ENCODE measurements at regions not wholly inside any gene's neighbourhood (a gene's known extent, or its start where the extent isn't known, plus 50 kb on each side); places are given as distances from the start of the nearest gene placed in this dataset.

- TF ChIP-seq, protein P1, sequence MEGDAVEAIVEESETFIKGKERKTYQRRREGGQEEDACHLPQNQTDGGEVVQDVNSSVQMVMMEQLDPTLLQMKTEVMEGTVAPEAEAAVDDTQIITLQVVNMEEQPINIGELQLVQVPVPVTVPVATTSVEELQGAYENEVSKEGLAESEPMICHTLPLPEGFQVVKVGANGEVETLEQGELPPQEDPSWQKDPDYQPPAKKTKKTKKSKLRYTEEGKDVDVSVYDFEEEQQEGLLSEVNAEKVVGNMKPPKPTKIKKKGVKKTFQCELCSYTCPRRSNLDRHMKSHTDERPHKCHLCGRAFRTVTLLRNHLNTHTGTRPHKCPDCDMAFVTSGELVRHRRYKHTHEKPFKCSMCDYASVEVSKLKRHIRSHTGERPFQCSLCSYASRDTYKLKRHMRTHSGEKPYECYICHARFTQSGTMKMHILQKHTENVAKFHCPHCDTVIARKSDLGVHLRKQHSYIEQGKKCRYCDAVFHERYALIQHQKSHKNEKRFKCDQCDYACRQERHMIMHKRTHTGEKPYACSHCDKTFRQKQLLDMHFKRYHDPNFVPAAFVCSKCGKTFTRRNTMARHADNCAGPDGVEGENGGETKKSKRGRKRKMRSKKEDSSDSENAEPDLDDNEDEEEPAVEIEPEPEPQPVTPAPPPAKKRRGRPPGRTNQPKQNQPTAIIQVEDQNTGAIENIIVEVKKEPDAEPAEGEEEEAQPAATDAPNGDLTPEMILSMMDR (conservative IDR thresholded peaks at IDR 0.05; ENCODE audit: low read depth, low read length) = no peak
- Histone ChIP-seq H3K4me2 (no peak overlapping the region), H4K20me1 (ENCODE audit: insufficient read depth) (no peaks in the 10 kb centered on the region), H3K27ac (no peak overlapping the region), H3K4me1 (ENCODE audit: low read depth, poor library complexity, severe bottlenecking) (no peaks in the 10 kb centered on the region), H3K27me3 (ENCODE audit: insufficient read depth, low read depth) (no peaks in the 10 kb centered on the region), H3K9ac (no peak overlapping the region), H2AFZ (ENCODE audit: low read depth) (no peak overlapping the region), H3K79me2 (ENCODE audit: insufficient read depth, low read depth) (no peaks in the 10 kb centered on the region), H3K4me3 (IDR thresholded peaks at IDR 0.05; ENCODE audit: insufficient read depth, low read depth, low read length) (no peak overlapping the region), H3K36me3 (ENCODE audit: insufficient read depth) (no peaks in the 10 kb centered on the region)
These were observed 233.8 kb upstream of the LDB2 start for GRCh38 chr4:17132226-17132625.

GRCh38 chr4:17128268-17128667 lies 229.8 kb upstream of the LDB2 start:
- Histone ChIP-seq H3K27me3 (ENCODE audit: insufficient read depth, low read depth) (no peaks in the 10 kb centered on the region), H3K9ac (no peak overlapping the region), H3K36me3 (ENCODE audit: insufficient read depth) (no peaks in the 10 kb centered on the region), H3K4me1 (ENCODE audit: low read depth, poor library complexity, severe bottlenecking) (no peaks in the 10 kb centered on the region), H2AFZ (ENCODE audit: low read depth) (no peak overlapping the region), H3K27ac (no peak overlapping the region), H3K4me3 (IDR thresholded peaks at IDR 0.05; ENCODE audit: insufficient read depth, low read depth, low read length) (no peak overlapping the region), H3K79me2 (ENCODE audit: insufficient read depth, low read depth) (no peaks in the 10 kb centered on the region), H4K20me1 (ENCODE audit: insufficient read depth) (no peaks in the 10 kb centered on the region), H3K4me2 (no peak overlapping the region)
- TF ChIP-seq, protein P1 (conservative IDR thresholded peaks at IDR 0.05; ENCODE audit: low read depth, low read length) = no peak

DNA sequence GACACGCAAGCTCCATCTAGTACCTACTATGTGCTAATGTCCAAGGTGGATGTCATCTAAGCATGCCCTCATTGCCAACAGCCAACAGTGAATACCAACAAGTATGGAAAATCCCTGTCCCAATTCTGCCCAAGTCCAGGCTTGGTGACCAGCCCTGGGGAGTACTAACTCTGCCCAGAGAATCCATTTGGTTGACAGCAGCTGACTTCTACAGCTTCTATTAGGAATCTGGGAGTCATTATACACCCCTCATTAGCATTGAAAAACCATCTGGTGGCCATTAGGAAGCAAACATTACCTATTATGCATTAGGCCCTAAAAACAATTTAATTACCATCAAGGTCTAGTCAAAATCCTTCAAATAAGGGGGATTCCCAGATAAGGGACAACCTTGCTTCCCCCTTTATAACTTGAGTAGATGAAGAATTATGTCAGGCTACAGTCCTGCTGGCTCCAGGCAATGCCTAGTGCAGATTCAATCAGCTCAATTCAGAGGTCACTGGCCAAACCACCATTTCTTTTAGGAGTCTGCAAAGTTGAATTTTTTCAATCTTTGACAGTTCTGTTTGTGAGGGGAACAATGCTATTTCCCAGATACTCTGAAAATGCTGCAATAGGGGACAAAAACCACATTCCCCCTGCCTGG lies 228.0 kb upstream of the LDB2 start:
- H3K36me3 ChIP-seq (ENCODE audit: insufficient read depth) = no peaks in the 10 kb centered on the region
- H2AFZ ChIP-seq (ENCODE audit: low read depth) = no peak overlapping the region
- H3K4me2 ChIP-seq = no peak overlapping the region
- H3K79me2 ChIP-seq (ENCODE audit: insufficient read depth, low read depth) = no peaks in the 10 kb centered on the region
- H3K27ac ChIP-seq = no peak overlapping the region
- H3K4me1 ChIP-seq (ENCODE audit: low read depth, poor library complexity, severe bottlenecking) = no peaks in the 10 kb centered on the region
- no peak overlapping the region for H3K9ac ChIP-seq
- no peaks in the 10 kb centered on the region for H3K27me3 ChIP-seq (ENCODE audit: insufficient read depth, low read depth)
- TF ChIP-seq, protein P1 (conservative IDR thresholded peaks at IDR 0.05; ENCODE audit: low read depth, low read length) = no peak
- H4K20me1 ChIP-seq (ENCODE audit: insufficient read depth) = no peaks in the 10 kb centered on the region
- no peak overlapping the region for H3K4me3 ChIP-seq (IDR thresholded peaks at IDR 0.05; ENCODE audit: insufficient read depth, low read depth, low read length)

GRCh38 chr4:17124767-17125166 lies 226.3 kb upstream of the LDB2 start:
- H3K4me2 ChIP-seq = no peak overlapping the region
- no peaks in the 10 kb centered on the region for H3K4me1 ChIP-seq (ENCODE audit: low read depth, poor library complexity, severe bottlenecking)
- no peaks in the 10 kb centered on the region for H3K79me2 ChIP-seq (ENCODE audit: insufficient read depth, low read depth)
- no peak overlapping the region for H3K9ac ChIP-seq
- no peak overlapping the region for H3K4me3 ChIP-seq (IDR thresholded peaks at IDR 0.05; ENCODE audit: insufficient read depth, low read depth, low read length)
- H3K27ac ChIP-seq = no peak overlapping the region
- H3K27me3 ChIP-seq (ENCODE audit: insufficient read depth, low read depth) = no peaks in the 10 kb centered on the region
- no peak overlapping the region for H2AFZ ChIP-seq (ENCODE audit: low read depth)
- TF ChIP-seq, protein P1 (conservative IDR thresholded peaks at IDR 0.05; ENCODE audit: low read depth, low read length) = no peak
- H3K36me3 ChIP-seq (ENCODE audit: insufficient read depth) = no peaks in the 10 kb centered on the region
- H4K20me1 ChIP-seq (ENCODE audit: insufficient read depth) = no peaks in the 10 kb centered on the region
